Activated CD4-positive, alpha-beta T cell treated with anti-CD3 and anti-CD28 coated beads for 4 hours (primary cell): ENCODE measurements at regions not wholly inside any gene's neighbourhood (a gene's known extent, or its start where the extent isn't known, plus 50 kb on each side); places are given as distances from the start of the nearest gene placed in this dataset.

Experiments
- DNase-seq, 2 donors: peaks; one replicate each; pipeline ENCODE4 v3.0.0-alpha.2; 2020

- peak; percentile 56 to 64 for DNase-seq
Measured at GRCh38 chr7:22559829-22560489, 60.0 kb upstream of the STEAP1B start.

- DNase-seq = no peak
Measured at GRCh38 chr7:22557167-22557566, 57.2 kb upstream of the STEAP1B start.

- no peak for DNase-seq
Measured at GRCh38 chr7:22555476-22555875, 55.5 kb upstream of the STEAP1B start.

- DNase-seq = no peak
Measured at GRCh38 chr7:22554184-22554583, 54.2 kb upstream of the STEAP1B start.

GRCh38 chr7:22551768-22552513 is 52.0 kb upstream of the STEAP1B start:
- DNase-seq = no peak

- DNase-seq = no peak
Measured at GRCh38 chr7:22550514-22551030, 50.6 kb upstream of the STEAP1B start.

GRCh38 chr7:22549667-22550513 is 49.9 kb upstream of the STEAP1B start:
- DNase-seq = no peak
